RWPE2 (cell line): ENCODE measurements at regions not wholly inside any gene's neighbourhood (a gene's known extent, or its start where the extent isn't known, plus 50 kb on each side); places are given as distances from the start of the nearest gene placed in this dataset.
A peak's percentile ranks its signal among the peaks of the same experiment; 100 is the strongest.

Experiments
- ATAC-seq: fragments of 200-7000 bp; cut with Tn5 transposase; 3 replicates; pipeline ENCODE4 v1.9.1; 2021; ENCODE audit warnings: low read depth
- DNase-seq: peaks from one replicate; pipeline ENCODE4 v3.0.0-alpha.2; 2020; ENCODE audit warnings: low spot score
- H3K27ac ChIP-seq: fragments of 450-650 bp; 2 replicates; pipeline ENCODE4 v1.5.1; 2017; ENCODE audit warnings: mild to moderate bottlenecking; ENCODE audit not compliant: poor library complexity, severe bottlenecking
- H3K27me3 ChIP-seq: fragments of 250-450 bp; sonication (Bioruptor Pico); 2 replicates; pipeline ENCODE4 v1.5.1; 2021; ENCODE audit warnings: mild to moderate bottlenecking, moderate library complexity; ENCODE audit not compliant: insufficient read depth, poor library complexity, severe bottlenecking
- H3K36me3 ChIP-seq: fragments of 250-450 bp; sonication (Bioruptor Pico); 2 replicates; pipeline ENCODE4 v1.5.1; 2020; ENCODE audit warnings: low read depth, mild to moderate bottlenecking, moderate library complexity
- H3K4me1 ChIP-seq: fragments of 250-450 bp; sonication (Bioruptor Pico); 2 replicates; pipeline ENCODE4 v1.5.1; 2021; ENCODE audit warnings: mild to moderate bottlenecking, moderate library complexity; ENCODE audit not compliant: insufficient read depth, poor library complexity, severe bottlenecking
- H3K4me3 ChIP-seq: fragments of 250-450 bp; sonication (Bioruptor Pico); 2 replicates; pipeline ENCODE4 v1.5.1; 2021; ENCODE audit warnings: mild to moderate bottlenecking, moderate library complexity; ENCODE audit not compliant: severe bottlenecking
- H3K9me3 ChIP-seq: fragments of 250-450 bp; sonication (Bioruptor Pico); 2 replicates; pipeline ENCODE4 v1.5.1; 2021; ENCODE audit warnings: mild to moderate bottlenecking, moderate library complexity; ENCODE audit not compliant: severe bottlenecking
- CTCF ChIP-seq: fragments of 450-650 bp; IDR thresholded peaks from one replicate; pipeline ENCODE4 v1.5.1; 2017; ENCODE audit warnings: mild to moderate bottlenecking, moderate library complexity; ENCODE audit not compliant: poor library complexity, severe bottlenecking

GRCh38 chr5:96520345-96520744 is 87.3 kb upstream of the PCSK1 start:
- no peak for ATAC-seq
- no peaks in the 10 kb centered on the region for H3K36me3 ChIP-seq
- no peak for DNase-seq
- H3K27me3 ChIP-seq, result no peaks in the 10 kb centered on the region
- H3K9me3 ChIP-seq, result no peaks in the 10 kb centered on the region
- H3K4me1 ChIP-seq, result no peaks in the 10 kb centered on the region
- TF ChIP-seq CTCF, result no peak
- H3K4me3 ChIP-seq, result no peak overlapping the region
- no peak overlapping the region for H3K27ac ChIP-seq

- DNase-seq (no peak), ATAC-seq (no peak)
- Histone ChIP-seq H3K27me3 (no peaks in the 10 kb centered on the region), H3K36me3 (no peaks in the 10 kb centered on the region), H3K27ac (no peak overlapping the region), H3K4me1 (no peaks in the 10 kb centered on the region), H3K9me3 (no peaks in the 10 kb centered on the region), H3K4me3 (no peak overlapping the region)
- no peak for TF ChIP-seq CTCF
Measured at GRCh38 chr5:96522635-96523355, 89.7 kb upstream of the PCSK1 start.

GRCh38 chr5:96527768-96528661 is 95.0 kb upstream of the PCSK1 start:
- H3K9me3 ChIP-seq, result no peaks in the 10 kb centered on the region
- TF ChIP-seq CTCF, result no peak
- no peak for DNase-seq
- no peaks in the 10 kb centered on the region for H3K36me3 ChIP-seq
- H3K27me3 ChIP-seq, result no peaks in the 10 kb centered on the region
- H3K27ac ChIP-seq, result no peak overlapping the region
- H3K4me1 ChIP-seq, result peaks cover 17% of the 10 kb centered on the region
- no peak overlapping the region for H3K4me3 ChIP-seq
- ATAC-seq, result no peak; the same call in 2 of the 3 replicates

- Histone ChIP-seq H3K27ac (peak overlapping the region; percentile 32), H3K27me3 (no peaks in the 10 kb centered on the region)
Measured at GRCh38 chr5:96528826-96529474, 95.9 kb upstream of the PCSK1 start.

More at GRCh38 chr5:96528826-96529474, 95.9 kb upstream of the PCSK1 start:
- no peak for TF ChIP-seq CTCF
- H3K36me3 ChIP-seq, result no peaks in the 10 kb centered on the region
- peaks cover 17% of the 10 kb centered on the region for H3K4me1 ChIP-seq
- H3K4me3 ChIP-seq, result no peak overlapping the region
- H3K9me3 ChIP-seq, result no peaks in the 10 kb centered on the region
- DNase-seq (no peak), ATAC-seq (peak; percentile 67)
